Inflammatory macrophage (primary cell): ENCODE measurements at regions not wholly inside any gene's neighbourhood (a gene's known extent, or its start where the extent isn't known, plus 50 kb on each side); places are given as distances from the start of the nearest gene placed in this dataset.
"Not testable (repeated sequence)": the region's sequence is repeated elsewhere in the genome, so short reads cannot be mapped to it uniquely, and the experiment has no call there.

ENCODE experiments used
- DNase-seq, 2 donors: peaks; one replicate each; pipeline ENCODE4 v3.0.0-alpha.2; 2020 to 2022

DNA sequence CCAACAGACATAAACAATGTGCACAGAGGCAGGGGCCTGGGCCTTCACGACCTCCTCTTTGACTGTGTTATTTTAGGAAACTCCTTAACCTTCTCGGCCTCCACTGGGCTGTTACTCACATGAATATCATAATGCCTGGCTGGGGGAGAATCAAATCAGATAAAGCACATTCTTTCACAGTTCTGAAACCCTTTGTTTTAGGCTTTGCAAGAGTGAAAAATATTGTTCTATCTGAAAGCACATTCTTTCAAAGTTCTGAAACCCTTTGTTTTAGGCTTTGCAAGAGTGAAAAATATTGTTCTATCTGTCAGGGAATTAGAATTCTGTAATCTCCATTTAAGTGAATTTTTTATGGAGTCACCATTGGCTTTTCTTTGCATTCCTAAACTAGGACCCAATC lies 50.7 kb upstream of the SYNDIG1 start:
- DNase-seq = no peak

DNA sequence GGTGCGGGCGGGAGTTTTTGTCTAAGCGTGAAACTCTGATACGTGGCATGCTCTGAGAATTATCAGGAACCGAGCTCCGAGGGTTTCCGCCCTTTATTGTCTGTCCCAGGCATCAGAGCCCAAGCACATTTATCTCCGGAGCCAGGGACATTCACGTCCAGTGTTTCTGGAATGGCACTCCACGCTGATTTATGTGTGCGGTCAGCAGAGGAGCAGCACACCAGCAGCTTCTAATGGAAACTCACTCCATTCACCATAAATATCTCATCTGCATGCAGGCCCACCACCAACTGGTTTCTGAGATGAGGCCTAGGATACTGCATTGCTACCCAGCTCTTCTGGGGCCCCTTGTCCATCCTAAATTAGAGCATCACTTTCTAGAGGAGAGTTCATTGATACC lies 51.9 kb upstream of the SYNDIG1 start:
- DNase-seq = no peak

DNA sequence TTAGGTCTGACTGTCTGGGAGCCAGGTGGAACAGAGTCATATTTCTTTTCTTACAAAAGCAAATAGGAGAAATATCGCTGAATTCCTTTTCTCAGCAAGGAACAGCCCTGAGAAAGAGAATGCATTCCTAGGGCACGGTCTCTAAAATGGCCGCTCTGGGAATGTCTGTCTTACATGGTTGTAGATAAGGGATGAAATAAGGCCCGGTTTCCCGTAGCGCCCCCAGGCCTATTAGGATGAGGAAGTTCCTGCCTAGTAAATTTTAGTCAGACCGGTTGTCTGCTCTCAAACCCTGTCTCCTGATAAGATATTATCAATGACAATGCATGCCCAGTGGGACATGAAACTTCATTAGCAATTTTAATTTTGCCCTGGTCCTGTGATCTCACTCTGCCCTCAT lies 54.0 kb upstream of the SYNDIG1 start:
- DNase-seq = not testable (repeated sequence)

- DNase-seq = no peak
These were observed 57.6 kb upstream of the SYNDIG1 start for GRCh38 chr20:24411834-24412216.

DNA sequence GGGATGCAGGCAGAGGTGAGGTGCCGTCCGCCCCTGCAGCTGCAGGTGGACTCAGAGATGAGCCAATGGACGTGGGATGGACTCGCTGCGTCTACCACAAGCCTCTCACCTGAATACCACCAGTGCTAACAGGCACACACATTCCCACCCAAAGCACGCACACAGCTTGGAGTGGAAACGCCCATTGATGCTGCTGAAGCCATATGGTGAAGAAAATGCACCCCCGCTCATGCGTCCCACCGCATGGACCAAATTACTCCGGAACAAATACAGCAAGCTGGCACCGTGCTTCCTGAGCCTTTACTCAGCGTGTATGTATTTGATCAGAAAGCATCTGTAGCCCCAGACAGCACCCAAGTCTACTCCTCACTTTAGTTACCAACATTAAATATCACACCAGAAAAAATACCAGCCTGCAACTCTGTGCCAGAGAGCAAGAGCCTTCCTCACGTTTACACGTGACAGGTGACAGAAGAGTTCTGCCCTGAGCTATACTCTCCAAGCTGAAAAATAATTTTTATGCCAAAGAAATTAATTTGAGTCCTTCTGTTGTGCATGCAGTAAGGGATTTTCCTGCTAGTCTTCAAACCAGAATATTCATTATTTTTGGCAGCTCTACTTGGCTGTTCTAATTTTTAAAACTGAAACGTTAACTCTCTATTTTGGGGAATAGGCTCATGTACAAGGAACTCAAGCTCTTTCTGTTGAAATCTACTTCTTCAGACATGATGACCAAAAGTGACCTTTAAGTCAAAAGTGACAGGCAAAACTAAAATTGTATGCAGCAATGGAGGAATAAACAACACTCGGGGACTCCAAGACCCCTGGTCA lies 58.2 kb upstream of the SYNDIG1 start:
- DNase-seq = no peak

- DNase-seq = no peak
These were observed 62.3 kb upstream of the SYNDIG1 start for GRCh38 chr20:24407151-24407550.

- no peak for DNase-seq
These were observed 62.7 kb upstream of the SYNDIG1 start for GRCh38 chr20:24406750-24407149.

DNA sequence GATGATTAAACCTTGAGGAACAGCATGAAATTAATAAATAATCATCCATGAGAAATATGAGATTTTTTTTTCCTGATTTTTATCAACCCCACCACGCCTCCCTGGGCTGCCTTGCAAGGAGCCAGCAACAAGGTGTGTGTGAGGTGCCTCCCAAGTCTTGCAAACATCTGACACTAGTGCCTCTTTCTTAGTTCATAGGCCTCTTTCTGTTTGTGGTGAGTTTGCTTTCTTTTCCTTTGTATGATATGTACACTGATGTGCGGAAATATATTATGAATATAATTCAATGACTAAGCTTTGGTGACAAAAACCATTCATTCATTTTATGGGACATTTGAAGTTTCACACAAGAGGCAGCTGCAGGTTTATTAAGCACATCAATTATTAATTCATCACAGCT lies 63.2 kb upstream of the SYNDIG1 start:
- DNase-seq = no peak

DNA sequence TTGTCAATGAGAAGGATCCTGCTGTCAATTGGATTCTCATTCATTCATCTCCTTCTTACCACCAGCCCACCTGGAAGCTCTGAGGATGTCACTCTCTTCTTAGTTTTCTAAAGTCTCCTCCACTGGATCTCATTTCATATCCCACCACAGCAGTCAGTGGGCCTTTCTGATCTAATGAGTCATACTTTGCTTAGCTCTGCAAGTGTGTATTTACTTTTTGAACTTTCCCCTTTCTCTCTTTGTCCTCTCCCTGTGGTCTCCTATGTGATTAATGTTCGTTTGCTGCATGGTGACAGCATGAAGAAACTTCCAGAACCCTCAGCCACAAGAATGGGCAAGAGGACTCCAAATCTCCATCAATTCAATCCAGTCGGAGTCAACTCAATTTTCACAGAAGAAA lies 63.6 kb upstream of the SYNDIG1 start:
- DNase-seq = no peak

DNA sequence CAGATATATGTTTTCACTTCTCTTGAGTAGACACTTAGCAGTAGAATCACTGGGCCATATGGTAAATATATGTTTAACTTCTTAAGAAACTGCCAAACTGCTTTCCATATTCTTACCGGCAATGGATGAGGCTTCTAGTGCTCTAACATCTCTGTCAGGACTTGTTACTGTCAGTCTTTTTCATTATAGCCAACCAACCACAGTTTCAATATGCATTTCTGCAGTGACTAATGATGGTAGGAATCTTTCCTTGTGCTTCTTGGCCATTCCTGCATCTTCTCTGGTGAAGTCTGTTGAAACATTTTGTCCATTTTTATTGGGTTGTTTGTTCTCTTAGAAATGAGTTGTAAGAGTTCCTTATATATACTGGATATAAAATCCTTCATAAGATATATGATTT lies 66.0 kb upstream of the SYNDIG1 start:
- DNase-seq = no peak

GRCh38 chr20:24402188-24402587 lies 67.2 kb upstream of the SYNDIG1 start:
- DNase-seq = no peak

GRCh38 chr20:24395151-24395550 lies 74.3 kb upstream of the SYNDIG1 start:
- DNase-seq = no peak

DNA sequence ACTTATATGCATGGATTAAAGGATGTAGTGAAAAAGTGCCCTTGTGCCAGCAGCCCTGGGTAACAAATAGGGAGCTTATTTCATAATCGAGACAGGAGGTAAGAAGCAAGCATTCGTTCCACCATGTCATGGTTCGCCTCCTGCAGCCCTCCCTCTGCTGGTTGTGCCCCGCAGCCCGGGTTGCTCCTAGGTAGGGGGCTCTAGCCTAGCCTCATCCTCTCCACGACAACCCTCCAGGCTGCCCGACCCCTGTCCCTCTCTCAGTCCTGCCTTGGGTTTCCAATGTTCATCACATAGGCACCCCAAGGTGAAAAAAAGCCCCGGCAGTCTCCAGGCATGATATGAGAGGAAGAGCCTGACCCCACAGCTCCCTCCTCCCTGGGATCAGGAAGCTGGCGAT lies 75.5 kb upstream of the SYNDIG1 start:
- no peak for DNase-seq

GRCh38 chr20:24392612-24393011 lies 76.8 kb upstream of the SYNDIG1 start:
- DNase-seq = no peak

- peak; percentile 71 to 76 for DNase-seq
These were observed 79.7 kb upstream of the SYNDIG1 start for GRCh38 chr20:24389686-24390085.

DNA sequence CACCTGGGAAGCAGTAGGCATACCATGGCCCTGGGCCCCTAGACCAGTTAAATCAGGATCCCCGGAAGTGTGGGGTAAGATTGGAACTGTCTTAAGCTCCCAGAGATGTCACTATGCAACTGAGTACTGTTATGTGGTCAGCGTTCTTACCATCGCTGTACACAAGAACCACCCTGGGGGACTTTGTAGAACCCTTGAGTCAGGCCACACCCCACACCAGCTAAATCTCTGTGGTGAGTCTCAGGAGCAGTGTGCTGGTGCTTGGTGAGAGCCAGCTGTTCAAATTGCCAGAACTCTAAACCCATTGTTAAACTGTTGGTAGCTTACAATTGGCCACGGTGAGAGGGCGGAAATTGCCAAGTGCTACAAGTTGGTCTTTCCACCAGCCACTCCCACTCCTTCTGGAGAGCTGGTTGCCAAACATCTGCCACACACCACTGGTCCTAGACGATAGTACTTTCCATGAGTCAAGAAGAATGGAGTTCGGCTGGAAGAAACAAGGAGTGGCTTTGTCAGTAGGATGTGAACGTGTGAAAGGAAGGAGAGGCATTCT lies 80.5 kb upstream of the SYNDIG1 start:
- DNase-seq = no peak

DNA sequence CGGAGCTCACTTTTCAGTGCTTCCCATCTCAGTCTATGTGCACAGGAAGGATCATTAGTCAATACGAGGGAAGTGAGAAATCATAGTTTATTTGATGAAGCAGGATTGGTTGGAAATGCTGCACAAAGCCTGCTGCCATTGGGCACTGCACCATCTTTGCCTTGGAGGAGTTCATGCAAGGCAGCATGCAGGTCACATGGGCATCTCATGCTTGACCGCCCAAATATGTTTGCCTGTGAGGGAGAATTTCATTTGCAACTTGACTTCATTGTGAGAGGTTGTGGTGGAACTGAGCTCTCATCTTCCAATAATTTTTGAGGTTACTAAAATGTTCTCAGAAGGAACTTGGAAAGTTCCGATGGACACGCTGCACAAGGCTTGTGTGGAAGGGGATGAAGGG lies 83.9 kb upstream of the SYNDIG1 start:
- no peak for DNase-seq

DNA sequence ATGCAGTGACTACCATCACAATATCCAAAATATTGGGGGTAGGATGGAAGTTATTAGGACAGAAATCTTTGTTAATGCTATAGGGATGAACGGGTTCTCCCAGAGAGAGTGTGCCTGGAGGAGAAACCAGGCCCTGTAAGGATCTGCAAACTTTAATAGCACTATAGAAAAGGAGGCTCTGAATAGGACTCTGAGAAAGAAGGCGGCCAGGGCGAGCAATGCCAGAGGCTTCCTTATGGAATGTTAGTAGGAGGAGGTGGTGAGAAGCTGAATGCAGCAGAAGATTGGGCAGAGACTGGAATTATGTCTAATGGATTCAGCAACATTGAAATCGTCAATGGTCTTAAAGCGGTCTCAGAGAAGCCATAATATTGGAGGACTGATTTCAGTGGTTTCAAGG lies 84.6 kb upstream of the SYNDIG1 start:
- no peak for DNase-seq

GRCh38 chr20:24382743-24383142 lies 86.7 kb upstream of the SYNDIG1 start:
- DNase-seq = no peak

DNA sequence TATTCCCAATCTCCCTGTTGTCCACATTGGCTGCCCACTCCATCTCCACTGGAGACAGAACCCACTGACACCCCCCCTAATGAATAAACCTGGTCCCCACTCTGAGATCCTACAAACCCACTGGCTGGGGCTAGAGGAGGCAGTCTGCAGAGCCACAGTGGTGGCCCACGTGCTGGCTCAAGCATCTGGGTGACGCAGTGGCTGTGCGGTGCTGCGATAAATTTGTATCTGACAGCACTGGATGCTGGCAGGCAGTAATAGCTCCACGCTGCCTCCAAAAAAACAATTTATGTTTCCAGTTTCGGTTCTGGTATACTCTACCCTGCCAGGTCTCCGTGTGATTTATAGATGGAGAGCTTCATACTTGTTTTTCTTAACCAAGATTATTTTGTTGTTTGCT lies 87.1 kb upstream of the SYNDIG1 start:
- no peak for DNase-seq

DNA sequence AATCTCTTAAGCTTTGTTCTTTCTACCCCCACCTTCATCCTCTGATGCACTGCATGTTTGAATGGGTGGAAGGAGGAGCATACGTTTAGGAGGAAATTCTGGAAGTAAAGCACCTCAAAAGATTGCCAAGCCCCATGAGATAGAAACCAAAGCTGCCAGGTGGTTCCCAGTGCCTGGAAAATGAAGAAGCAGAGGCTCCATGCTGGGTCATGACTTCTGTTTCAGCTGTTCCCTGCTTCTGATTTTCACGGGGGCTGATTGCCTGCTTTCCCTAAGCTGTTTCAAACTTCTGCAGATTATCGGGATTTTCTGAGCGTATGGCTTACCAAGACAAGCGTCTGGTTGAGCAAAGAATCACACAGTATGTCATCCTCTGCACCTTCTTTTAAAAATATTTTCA lies 87.5 kb upstream of the SYNDIG1 start:
- no peak for DNase-seq

DNA sequence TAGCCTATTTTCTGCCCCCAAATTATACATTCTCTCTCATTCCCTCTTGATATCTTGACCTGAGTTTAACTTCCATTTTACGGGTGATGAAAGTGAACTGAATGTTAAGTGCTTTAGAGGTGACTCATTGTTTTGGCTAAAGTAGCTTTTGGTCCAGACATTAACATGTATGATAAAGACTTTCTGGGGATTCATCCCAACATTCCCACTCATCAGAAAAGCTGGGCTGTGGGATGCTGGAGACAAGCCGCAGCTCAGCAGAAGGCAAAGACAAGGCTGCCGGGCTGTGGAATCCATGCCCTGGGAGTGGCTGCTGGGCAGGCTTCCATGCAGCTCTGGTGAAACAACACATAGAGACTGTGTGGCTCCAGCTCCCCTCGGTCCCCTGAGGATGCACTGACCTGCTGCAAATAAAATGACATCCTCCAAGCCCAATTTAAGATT lies 89.9 kb upstream of the SYNDIG1 start:
- DNase-seq = no peak

DNA sequence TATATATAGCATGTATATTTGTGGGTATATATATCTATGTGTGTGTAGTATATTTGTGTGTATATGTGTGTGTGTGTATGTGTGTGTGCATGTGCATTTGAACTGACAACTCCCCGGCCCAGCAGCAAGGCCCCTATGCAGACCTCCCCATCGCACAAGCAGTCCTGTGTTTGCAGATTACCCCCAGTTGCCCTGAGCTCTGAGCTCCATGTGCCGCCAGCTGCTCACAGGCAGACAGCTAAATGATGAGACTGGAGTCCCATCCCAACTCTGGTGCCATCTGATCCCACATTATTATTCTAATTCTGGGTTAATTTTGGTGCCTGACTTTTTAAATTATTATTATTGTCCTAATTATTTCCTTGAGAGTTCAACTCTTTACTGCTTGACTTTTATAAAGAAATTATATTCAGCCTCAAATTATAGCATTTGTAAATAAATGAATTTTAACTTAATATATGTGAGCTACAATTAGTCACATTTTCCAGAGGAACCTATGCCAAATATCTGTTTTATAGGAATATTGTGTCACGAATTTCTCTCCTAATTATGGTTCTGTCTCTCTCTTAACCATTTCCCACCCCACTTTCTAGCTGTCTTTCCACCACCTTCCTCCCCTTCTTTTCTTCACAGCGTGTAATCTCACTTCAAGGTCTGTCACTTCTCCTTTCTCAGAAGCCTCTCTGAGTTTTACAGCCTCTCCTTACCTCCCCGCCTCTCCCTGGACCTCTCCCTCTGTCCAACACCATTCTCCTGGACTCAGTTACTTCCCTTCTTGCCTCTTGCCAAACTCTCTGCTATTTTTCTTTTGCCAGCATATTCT lies 90.6 kb upstream of the SYNDIG1 start:
- DNase-seq = no peak
